Trophoblast cell (in vitro differentiated cells and primary cell): ENCODE measurements at regions not wholly inside any gene's neighbourhood (a gene's known extent, or its start where the extent isn't known, plus 50 kb on each side); places are given as distances from the start of the nearest gene placed in this dataset.

Source experiments
- DNase-seq, 2 donors: peaks; one replicate each; pipeline ENCODE4 v3.0.0-alpha.2; 2016
- H2AFZ ChIP-seq: 2 replicates; pipeline ENCODE4 v1.6.1; 2013; ENCODE audit warnings: low read length, moderate library complexity, mild to moderate bottlenecking; ENCODE audit not compliant: insufficient read depth, poor library complexity
- H2AK5ac ChIP-seq: 2 replicates; pipeline ENCODE4 v1.6.1; 2013; ENCODE audit warnings: mild to moderate bottlenecking, low read length
- H2BK120ac ChIP-seq: 2 replicates; pipeline ENCODE4 v1.6.1; 2013; ENCODE audit warnings: low read length, mild to moderate bottlenecking, moderate library complexity; ENCODE audit not compliant: insufficient read depth, poor library complexity
- H2BK12ac ChIP-seq: 2 replicates; pipeline ENCODE4 v1.6.1; 2013; ENCODE audit warnings: mild to moderate bottlenecking, low read length, moderate library complexity
- H2BK5ac ChIP-seq: 2 replicates; pipeline ENCODE4 v1.6.1; 2013; ENCODE audit warnings: low read length, low read depth, moderate library complexity, mild to moderate bottlenecking; ENCODE audit not compliant: poor library complexity
- H3K14ac ChIP-seq: 2 replicates; pipeline ENCODE4 v1.6.1; 2013; ENCODE audit warnings: mild to moderate bottlenecking, low read length
- H3K18ac ChIP-seq: 2 replicates; pipeline ENCODE4 v1.6.1; 2013; ENCODE audit warnings: mild to moderate bottlenecking, low read length
- H3K23ac ChIP-seq: 2 replicates; pipeline ENCODE4 v1.6.1; 2013; ENCODE audit warnings: low read length
- H3K27ac ChIP-seq: 2 replicates; pipeline ENCODE4 v1.5.1; 2013; ENCODE audit warnings: low read depth, mild to moderate bottlenecking, inconsistent platforms, low read length, moderate library complexity
- H3K27me3 ChIP-seq: 2 replicates; pipeline ENCODE4 v1.6.1; 2013; ENCODE audit warnings: inconsistent platforms, mild to moderate bottlenecking, low read length, moderate library complexity; ENCODE audit not compliant: insufficient read depth
- H3K36me3 ChIP-seq, 2 experiments: 1 replicate in 1 of 2; 2 replicates in 1 of 2; pipeline ENCODE4 v1.6.1; 2013; ENCODE audit warnings: low read length in 2 of 2, mild to moderate bottlenecking in 2 of 2, moderate library complexity in 1 of 2; ENCODE audit not compliant: insufficient read depth in 2 of 2, control insufficient read depth in 1 of 2
- H3K4ac ChIP-seq: 2 replicates; pipeline ENCODE4 v1.6.1; 2013; ENCODE audit warnings: low read depth, mild to moderate bottlenecking, low read length, moderate library complexity
- H3K4me1 ChIP-seq, 2 experiments: 1 replicate in 1 of 2; 2 replicates in 1 of 2; pipeline ENCODE4 v1.6.1; 2013; ENCODE audit warnings: low read length in 2 of 2, mild to moderate bottlenecking in 2 of 2, moderate library complexity in 1 of 2; ENCODE audit not compliant: insufficient read depth in 2 of 2, control insufficient read depth in 1 of 2
- H3K4me2 ChIP-seq: 2 replicates; pipeline ENCODE4 v1.6.1; 2013; ENCODE audit warnings: inconsistent platforms, mild to moderate bottlenecking, low read length, moderate library complexity
- H3K4me3 ChIP-seq: 2 replicates; pipeline ENCODE4 v1.5.1; 2013; ENCODE audit warnings: mild to moderate bottlenecking, low read depth, low read length, inconsistent platforms
- H3K79me1 ChIP-seq: one replicate; pipeline ENCODE4 v1.6.1; 2013; ENCODE audit warnings: low read length
- H3K79me2 ChIP-seq: 2 replicates; pipeline ENCODE4 v1.6.1; 2013; ENCODE audit warnings: low read length, mild to moderate bottlenecking; ENCODE audit not compliant: control insufficient read depth, insufficient read depth, poor library complexity
- H3K9ac ChIP-seq: 2 replicates; pipeline ENCODE4 v1.6.1; 2013; ENCODE audit warnings: mild to moderate bottlenecking, low read length
- H3K9me3 ChIP-seq: 2 replicates; pipeline ENCODE4 v1.6.1; 2013; ENCODE audit warnings: low read depth, mild to moderate bottlenecking, control low read depth, inconsistent platforms, low read length; ENCODE audit not compliant: insufficient read depth
- H4K12ac ChIP-seq: 2 replicates; pipeline ENCODE4 v1.6.1; 2013; ENCODE audit warnings: low read depth, mild to moderate bottlenecking, low read length, moderate library complexity
- H4K8ac ChIP-seq: 2 replicates; pipeline ENCODE4 v1.6.1; 2013; ENCODE audit warnings: low read depth, mild to moderate bottlenecking, low read length, moderate library complexity
- H4K91ac ChIP-seq: one replicate; pipeline ENCODE4 v1.6.1; 2013; ENCODE audit warnings: low read depth, mild to moderate bottlenecking, low read length, moderate library complexity
- WGBS: extraction: QIAGEN DNeasy Blood & Tissue Kit; methylation state at CpG from one replicate; pipeline ENCODE4 v1.1.7; 2013; ENCODE audit warnings: missing lambda C conversion rate; ENCODE audit not compliant: insufficient read length, insufficient coverage; ENCODE audit errors: extremely low coverage; 5-methylcytosine and 5-hydroxymethylcytosine counted together

GRCh38 chr18:78129260-78129659 lies 850.4 kb upstream of the SALL3 start:
- H3K4me2 ChIP-seq, result no peak overlapping the region
- no peak overlapping the region for H3K18ac ChIP-seq
- H2AFZ ChIP-seq, result no peak overlapping the region
- no peak overlapping the region for H3K27ac ChIP-seq
- no peak overlapping the region for H3K14ac ChIP-seq
- no peak overlapping the region for H2BK5ac ChIP-seq
- no peaks in the 10 kb centered on the region for H3K79me1 ChIP-seq
- no peak overlapping the region for H4K12ac ChIP-seq
- H3K23ac ChIP-seq, result no peak overlapping the region
- no peak overlapping the region for H3K4ac ChIP-seq
- H2BK12ac ChIP-seq, result no peak overlapping the region
- H3K27me3 ChIP-seq, result no peaks in the 10 kb centered on the region
- WGBS, result no CpG with 5 or more reads among the region's 8 CpGs
- no peak overlapping the region for H4K91ac ChIP-seq
- H3K9me3 ChIP-seq, result peaks cover 11% of the 10 kb centered on the region
- H3K4me1 ChIP-seq, result no peaks in the 10 kb centered on the region
- H2AK5ac ChIP-seq, result no peak overlapping the region
- H3K9ac ChIP-seq, result no peak overlapping the region
- no peak overlapping the region for H4K8ac ChIP-seq
- H3K4me3 ChIP-seq, result no peak overlapping the region
- H3K36me3 ChIP-seq, result no peaks in the 10 kb centered on the region
- DNase-seq, result no peak
- H3K79me2 ChIP-seq, result no peaks in the 10 kb centered on the region
- H2BK120ac ChIP-seq, result no peak overlapping the region

- no peak overlapping the region for H3K4ac ChIP-seq
- no peaks in the 10 kb centered on the region for H3K27me3 ChIP-seq
- H3K4me3 ChIP-seq, result no peak overlapping the region
- H3K14ac ChIP-seq, result no peak overlapping the region
- H4K91ac ChIP-seq, result no peak overlapping the region
- no peak overlapping the region for H3K9ac ChIP-seq
- H3K9me3 ChIP-seq, result peaks cover 14% of the 10 kb centered on the region
- H3K18ac ChIP-seq, result no peak overlapping the region
- no peak overlapping the region for H2BK5ac ChIP-seq
- H3K79me1 ChIP-seq, result no peaks in the 10 kb centered on the region
- H2BK120ac ChIP-seq, result no peak overlapping the region
- H4K8ac ChIP-seq, result no peak overlapping the region
- no peak overlapping the region for H2BK12ac ChIP-seq
- H3K23ac ChIP-seq, result no peak overlapping the region
- WGBS, result no CpG with 5 or more reads among the region's 12 CpGs
- H2AFZ ChIP-seq, result no peak overlapping the region
- no peak overlapping the region for H4K12ac ChIP-seq
- no peak for DNase-seq
- no peaks in the 10 kb centered on the region for H3K36me3 ChIP-seq
- no peaks in the 10 kb centered on the region for H3K79me2 ChIP-seq
- H2AK5ac ChIP-seq, result no peak overlapping the region
- no peak overlapping the region for H3K4me2 ChIP-seq
- H3K4me1 ChIP-seq, result no peaks in the 10 kb centered on the region
- H3K27ac ChIP-seq, result no peak overlapping the region
These were observed 849.1 kb upstream of the SALL3 start for GRCh38 chr18:78130232-78131195.

GRCh38 chr18:78133729-78134128 lies 845.9 kb upstream of the SALL3 start:
- Histone ChIP-seq H3K18ac (no peak overlapping the region), H4K91ac (no peak overlapping the region), H3K79me2 (no peaks in the 10 kb centered on the region), H3K4me1 (no peaks in the 10 kb centered on the region), H3K4me2 (no peak overlapping the region), H3K79me1 (no peaks in the 10 kb centered on the region), H3K27me3 (no peaks in the 10 kb centered on the region), H4K8ac (no peak overlapping the region), H3K27ac (no peak overlapping the region), H3K9me3 (peaks cover 10% of the 10 kb centered on the region), H4K12ac (no peak overlapping the region), H2BK120ac (no peak overlapping the region), H2AFZ (no peak overlapping the region), H3K36me3 (no peaks in the 10 kb centered on the region), H2BK5ac (no peak overlapping the region), H3K23ac (no peak overlapping the region), H2BK12ac (no peak overlapping the region), H3K9ac (no peak overlapping the region), H3K14ac (no peak overlapping the region), H2AK5ac (no peak overlapping the region), H3K4me3 (no peak overlapping the region), H3K4ac (no peak overlapping the region)
- WGBS, result no CpG with 5 or more reads among the region's 7 CpGs
- DNase-seq, result no peak

- no peak overlapping the region for H3K14ac ChIP-seq
- H3K36me3 ChIP-seq, result no peaks in the 10 kb centered on the region
- H3K27me3 ChIP-seq, result no peaks in the 10 kb centered on the region
- H3K79me2 ChIP-seq, result no peaks in the 10 kb centered on the region
- H3K4me2 ChIP-seq, result no peak overlapping the region
- no peak overlapping the region for H2AFZ ChIP-seq
- no peak overlapping the region for H3K4me3 ChIP-seq
- H4K8ac ChIP-seq, result no peak overlapping the region
- no peaks in the 10 kb centered on the region for H3K4me1 ChIP-seq
- peaks cover 10% of the 10 kb centered on the region for H3K9me3 ChIP-seq
- no peak overlapping the region for H3K9ac ChIP-seq
- H3K18ac ChIP-seq, result no peak overlapping the region
- no peak overlapping the region for H2AK5ac ChIP-seq
- H2BK120ac ChIP-seq, result no peak overlapping the region
- no peak overlapping the region for H4K12ac ChIP-seq
- no peak overlapping the region for H3K27ac ChIP-seq
- no peak overlapping the region for H3K4ac ChIP-seq
- no peaks in the 10 kb centered on the region for H3K79me1 ChIP-seq
- DNase-seq, result no peak
- H3K23ac ChIP-seq, result no peak overlapping the region
- no peak overlapping the region for H2BK5ac ChIP-seq
- no peak overlapping the region for H2BK12ac ChIP-seq
- no CpG with 5 or more reads among the region's 6 CpGs for WGBS
- H4K91ac ChIP-seq, result no peak overlapping the region
These were observed 842.6 kb upstream of the SALL3 start for GRCh38 chr18:78136986-78137385.
